ENCODE measurements at regions not wholly inside any gene's neighbourhood (a gene's known extent, or its start where the extent isn't known, plus 50 kb on each side); places are given as distances from the start of the nearest gene placed in this dataset.

DNA sequence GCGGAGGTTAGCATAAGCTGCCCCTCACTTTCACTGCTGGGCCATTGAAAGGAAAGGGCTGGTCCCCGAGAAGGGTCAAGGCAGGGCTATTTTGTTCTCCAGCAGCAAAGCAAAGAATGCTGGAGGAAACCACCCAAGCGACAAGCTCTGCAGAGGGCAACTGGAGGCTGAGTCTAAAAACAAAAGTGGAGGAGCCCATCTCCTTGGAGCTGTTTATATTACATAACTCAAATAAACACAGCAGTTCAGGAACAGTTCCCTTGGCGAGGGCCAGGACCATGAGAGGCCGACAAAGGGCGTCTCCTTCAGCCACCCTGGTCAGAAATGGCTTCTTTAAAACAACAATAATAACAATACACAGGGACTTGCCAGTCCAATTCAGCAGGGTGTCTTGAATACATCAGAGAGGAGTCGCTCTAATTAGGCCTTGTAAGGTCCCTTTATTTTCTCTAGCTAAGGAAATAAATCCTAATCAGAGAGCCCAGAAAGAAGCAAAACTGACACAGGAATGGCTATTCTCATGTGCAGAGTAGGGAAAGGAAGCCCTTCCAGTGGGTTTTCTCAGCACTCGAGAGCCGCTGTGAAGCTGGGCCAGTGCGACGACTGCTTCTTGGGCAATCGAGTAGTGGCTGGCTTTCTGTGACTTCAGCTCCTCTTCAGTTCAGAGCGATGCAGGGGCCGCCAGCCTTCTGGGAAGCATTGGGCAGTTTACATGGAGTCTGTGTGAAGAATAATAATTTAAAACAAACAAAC lies 57.0 kb upstream of the TARBP1 start:
- no peak for DNase-seq (ENCODE audit: low read depth)
- H3K4me3 ChIP-seq (ENCODE audit: low read depth, low read length), result no peak overlapping the region
- no peaks in the 10 kb centered on the region for H3K36me3 ChIP-seq (ENCODE audit: control insufficient read depth, insufficient read depth, low read length)
- no peaks in the 10 kb centered on the region for H3K27me3 ChIP-seq (ENCODE audit: control insufficient read depth, insufficient read depth, low read length)
- TF ChIP-seq, protein P1, sequence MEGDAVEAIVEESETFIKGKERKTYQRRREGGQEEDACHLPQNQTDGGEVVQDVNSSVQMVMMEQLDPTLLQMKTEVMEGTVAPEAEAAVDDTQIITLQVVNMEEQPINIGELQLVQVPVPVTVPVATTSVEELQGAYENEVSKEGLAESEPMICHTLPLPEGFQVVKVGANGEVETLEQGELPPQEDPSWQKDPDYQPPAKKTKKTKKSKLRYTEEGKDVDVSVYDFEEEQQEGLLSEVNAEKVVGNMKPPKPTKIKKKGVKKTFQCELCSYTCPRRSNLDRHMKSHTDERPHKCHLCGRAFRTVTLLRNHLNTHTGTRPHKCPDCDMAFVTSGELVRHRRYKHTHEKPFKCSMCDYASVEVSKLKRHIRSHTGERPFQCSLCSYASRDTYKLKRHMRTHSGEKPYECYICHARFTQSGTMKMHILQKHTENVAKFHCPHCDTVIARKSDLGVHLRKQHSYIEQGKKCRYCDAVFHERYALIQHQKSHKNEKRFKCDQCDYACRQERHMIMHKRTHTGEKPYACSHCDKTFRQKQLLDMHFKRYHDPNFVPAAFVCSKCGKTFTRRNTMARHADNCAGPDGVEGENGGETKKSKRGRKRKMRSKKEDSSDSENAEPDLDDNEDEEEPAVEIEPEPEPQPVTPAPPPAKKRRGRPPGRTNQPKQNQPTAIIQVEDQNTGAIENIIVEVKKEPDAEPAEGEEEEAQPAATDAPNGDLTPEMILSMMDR (IDR thresholded peaks at IDR 0.05; ENCODE audit: insufficient read depth, low read depth, low read length), result no peak
- ChIA-PET POLR2A (interaction anchor here (0.9 kb wide), 1 partner anchor 64 kb away, joined by 10 read pairs; no protein-coding TSS in a partner anchor), CTCF (interaction anchor here (0.6 to 1.6 kb wide), 3 partner anchors 26 to 557 kb away, joined by 3 to 4 read pairs (median 3); no protein-coding TSS in a partner anchor)

DNA sequence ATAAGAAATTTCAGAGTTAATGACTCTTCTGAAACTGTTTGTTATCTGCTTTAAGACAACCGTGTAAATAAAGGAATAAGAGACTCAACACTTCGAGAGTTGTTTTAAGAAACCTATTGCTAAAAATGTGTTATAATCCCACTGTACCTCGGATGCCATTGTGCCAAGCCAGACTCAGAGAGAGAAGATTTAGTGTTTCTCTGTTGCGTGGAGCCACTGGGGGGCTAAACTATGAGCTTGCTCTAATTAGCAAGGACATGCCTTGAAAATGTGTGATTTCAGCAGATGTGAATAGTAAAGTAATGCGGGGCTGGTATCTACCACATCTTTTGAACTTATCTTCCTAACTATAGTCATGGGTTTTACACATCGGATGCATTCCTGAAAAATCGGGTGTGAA lies 56.2 kb upstream of the TARBP1 start:
- POLR2A ChIA-PET, result interaction anchor here (0.9 kb wide), 1 partner anchor 65 kb away, joined by 10 read pairs; no protein-coding TSS in a partner anchor
- TF ChIP-seq, protein P1 (IDR thresholded peaks at IDR 0.05; ENCODE audit: insufficient read depth, low read depth, low read length), result no peak

DNA sequence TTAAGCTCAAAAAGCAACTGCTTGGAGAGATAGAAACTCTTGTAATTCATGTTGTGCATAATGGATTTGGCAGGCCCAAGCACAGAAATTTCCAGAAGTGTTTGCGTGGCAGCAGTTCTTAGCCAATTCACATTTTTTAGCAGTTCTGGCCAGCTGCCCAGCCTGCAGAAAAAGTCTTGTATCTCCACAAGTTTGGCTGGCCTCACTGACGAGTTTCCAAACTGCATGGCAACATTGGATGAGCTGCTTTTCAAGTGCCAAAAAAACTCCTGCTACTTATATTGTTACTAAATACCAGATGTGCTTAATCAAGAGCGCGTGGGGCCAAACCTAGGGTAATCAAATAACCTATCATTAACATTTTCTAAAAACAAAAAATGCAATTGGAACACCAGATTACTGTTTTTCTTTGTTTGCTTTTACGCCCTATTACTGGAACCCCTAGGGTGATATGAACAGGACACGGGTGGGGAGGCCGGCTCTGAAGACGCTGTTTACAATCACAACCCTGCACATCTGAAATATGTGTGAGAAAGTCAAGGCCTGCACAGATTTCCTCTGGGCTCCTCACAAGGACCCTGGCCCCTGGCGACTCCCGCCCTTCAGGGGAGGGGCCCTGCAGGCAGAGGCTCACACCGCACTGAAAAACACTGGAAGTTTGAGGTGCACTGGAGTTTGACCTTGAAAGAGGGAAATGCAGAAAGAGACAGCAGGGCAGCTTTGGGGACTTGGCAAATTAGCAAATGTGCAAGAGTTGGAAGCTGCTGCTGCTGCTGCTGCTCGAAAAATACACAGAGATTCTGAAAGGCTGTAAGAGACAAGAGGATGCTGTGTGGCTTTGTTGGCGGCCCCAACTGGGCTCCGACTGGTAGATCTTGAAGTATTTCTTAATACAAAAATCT lies 55.2 kb upstream of the TARBP1 start:
- ChIA-PET POLR2A (interaction anchor here (0.6 kb wide), 1 partner anchor 190 kb away, joined by 3 read pairs; no protein-coding TSS in a partner anchor), CTCF (interaction anchor here (0.6 to 2.2 kb wide), 4 partner anchors 15 to 357 kb away, joined by 3 to 5 read pairs (median 4); no protein-coding TSS in a partner anchor)
- DNase-seq (ENCODE audit: low read depth), result peak; percentile 96
- Histone ChIP-seq H3K27me3 (ENCODE audit: control insufficient read depth, insufficient read depth, low read length) (no peaks in the 10 kb centered on the region), H3K36me3 (ENCODE audit: control insufficient read depth, insufficient read depth, low read length) (no peaks in the 10 kb centered on the region), H3K4me3 (ENCODE audit: low read depth, low read length) (no peak overlapping the region)
- TF ChIP-seq, protein P1 (IDR thresholded peaks at IDR 0.05; ENCODE audit: insufficient read depth, low read depth, low read length), result no peak

More for the DNA sequence above, 56.2 kb upstream of the TARBP1 start:
- Histone ChIP-seq H3K27me3 (ENCODE audit: control insufficient read depth, insufficient read depth, low read length) (no peaks in the 10 kb centered on the region), H3K4me3 (ENCODE audit: low read depth, low read length) (no peak overlapping the region), H3K36me3 (ENCODE audit: control insufficient read depth, insufficient read depth, low read length) (no peaks in the 10 kb centered on the region)
- CTCF ChIA-PET, result no interaction called here
- DNase-seq (ENCODE audit: low read depth), result no peak

DNA sequence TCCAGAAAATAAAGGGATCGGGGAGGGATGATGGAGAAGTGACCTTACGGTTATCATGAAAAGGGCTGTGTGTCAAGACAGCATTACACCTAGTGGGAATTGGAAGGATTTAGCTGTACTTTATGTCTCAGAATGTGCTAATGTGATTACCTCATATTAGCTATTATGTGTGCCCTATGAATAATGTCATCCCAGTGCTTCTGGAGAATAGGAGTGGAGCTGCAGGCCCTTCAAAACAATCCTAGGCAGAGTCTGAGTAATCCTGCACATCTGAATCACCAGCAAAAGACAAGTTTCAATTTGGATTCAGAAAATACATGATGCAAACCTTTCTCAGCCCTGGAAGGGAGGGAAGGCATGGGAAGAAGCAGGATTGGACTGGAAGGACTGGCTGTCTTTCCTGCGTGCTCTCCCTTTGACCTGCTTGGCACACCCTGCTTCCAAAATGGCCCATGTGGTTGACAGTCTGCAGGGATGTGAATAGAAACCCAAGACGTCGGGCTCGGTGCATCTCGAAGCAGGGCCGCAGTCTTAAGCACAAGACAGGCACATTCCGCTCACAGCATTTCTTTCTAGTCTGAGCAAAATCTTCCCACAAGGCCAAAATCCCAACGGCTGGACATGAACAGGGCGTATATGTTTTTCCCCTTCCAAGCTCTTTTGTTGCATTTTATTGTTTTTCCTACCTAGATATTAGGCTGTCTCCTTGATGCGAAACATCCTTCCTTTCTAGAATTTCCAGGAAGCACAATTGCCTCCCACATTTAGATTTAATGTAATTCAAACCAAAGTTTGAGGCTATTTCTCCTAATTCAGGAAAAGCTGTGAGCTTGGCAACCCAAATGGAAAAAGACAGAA lies 54.3 kb upstream of the TARBP1 start:
- ChIA-PET CTCF (interaction anchor here (0.6 to 2.2 kb wide), 7 partner anchors 14 to 358 kb away, joined by 3 to 6 read pairs (median 4); no protein-coding TSS in a partner anchor), POLR2A (interaction anchor here (0.7 kb wide), 1 partner anchor 551 kb away, joined by 3 read pairs; no protein-coding TSS in a partner anchor)
- TF ChIP-seq, protein P1 (IDR thresholded peaks at IDR 0.05; ENCODE audit: insufficient read depth, low read depth, low read length), result no peak

More for the DNA sequence above, 54.3 kb upstream of the TARBP1 start:
- no peaks in the 10 kb centered on the region for H3K27me3 ChIP-seq (ENCODE audit: control insufficient read depth, insufficient read depth, low read length)
- peak; percentile 93 for DNase-seq (ENCODE audit: low read depth)
- no peaks in the 10 kb centered on the region for H3K36me3 ChIP-seq (ENCODE audit: control insufficient read depth, insufficient read depth, low read length)
- H3K4me3 ChIP-seq (ENCODE audit: low read depth, low read length), result no peak overlapping the region
